ENCODE measurements at regions not wholly inside any gene's neighbourhood (a gene's known extent, or its start where the extent isn't known, plus 50 kb on each side); places are given as distances from the start of the nearest gene placed in this dataset.

DNA sequence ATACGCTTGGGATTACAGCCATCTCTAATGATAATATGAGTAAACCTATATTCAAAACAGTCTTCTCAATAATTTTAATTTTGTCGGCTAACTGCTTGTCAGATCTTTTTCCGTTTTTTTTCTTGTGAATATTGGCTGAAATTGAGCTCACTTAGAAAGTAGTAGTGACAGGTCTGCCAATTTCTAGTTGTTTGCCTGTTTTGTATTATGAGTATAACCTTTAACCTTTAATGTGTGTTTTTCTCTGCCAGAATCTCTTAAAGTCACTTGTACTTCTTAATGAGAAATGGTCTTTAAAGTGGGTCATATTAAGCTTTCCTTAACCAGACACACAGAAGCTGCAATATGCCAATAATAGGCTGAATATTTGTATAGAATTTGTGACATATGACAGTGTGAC lies 511.0 kb downstream of the CSNK1G3 start (continued):
- no peak for TF ChIP-seq NFIX (CRISPR knock-in tag; IDR thresholded peaks at IDR 0.05; ENCODE audit: low read depth)
- TF ChIP-seq, protein P1, sequence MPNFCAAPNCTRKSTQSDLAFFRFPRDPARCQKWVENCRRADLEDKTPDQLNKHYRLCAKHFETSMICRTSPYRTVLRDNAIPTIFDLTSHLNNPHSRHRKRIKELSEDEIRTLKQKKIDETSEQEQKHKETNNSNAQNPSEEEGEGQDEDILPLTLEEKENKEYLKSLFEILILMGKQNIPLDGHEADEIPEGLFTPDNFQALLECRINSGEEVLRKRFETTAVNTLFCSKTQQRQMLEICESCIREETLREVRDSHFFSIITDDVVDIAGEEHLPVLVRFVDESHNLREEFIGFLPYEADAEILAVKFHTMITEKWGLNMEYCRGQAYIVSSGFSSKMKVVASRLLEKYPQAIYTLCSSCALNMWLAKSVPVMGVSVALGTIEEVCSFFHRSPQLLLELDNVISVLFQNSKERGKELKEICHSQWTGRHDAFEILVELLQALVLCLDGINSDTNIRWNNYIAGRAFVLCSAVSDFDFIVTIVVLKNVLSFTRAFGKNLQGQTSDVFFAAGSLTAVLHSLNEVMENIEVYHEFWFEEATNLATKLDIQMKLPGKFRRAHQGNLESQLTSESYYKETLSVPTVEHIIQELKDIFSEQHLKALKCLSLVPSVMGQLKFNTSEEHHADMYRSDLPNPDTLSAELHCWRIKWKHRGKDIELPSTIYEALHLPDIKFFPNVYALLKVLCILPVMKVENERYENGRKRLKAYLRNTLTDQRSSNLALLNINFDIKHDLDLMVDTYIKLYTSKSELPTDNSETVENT (CRISPR knock-in tag; IDR thresholded peaks at IDR 0.05) = no peak
- no peak for TF ChIP-seq CHD1 (IDR thresholded peaks at IDR 0.05; ENCODE audit: low read length)
- TF ChIP-seq ZNF217 (CRISPR knock-in tag; IDR thresholded peaks at IDR 0.05) = no peak
- TF ChIP-seq NCOA1 (IDR thresholded peaks at IDR 0.05; ENCODE audit: low read depth) = no peak

DNA sequence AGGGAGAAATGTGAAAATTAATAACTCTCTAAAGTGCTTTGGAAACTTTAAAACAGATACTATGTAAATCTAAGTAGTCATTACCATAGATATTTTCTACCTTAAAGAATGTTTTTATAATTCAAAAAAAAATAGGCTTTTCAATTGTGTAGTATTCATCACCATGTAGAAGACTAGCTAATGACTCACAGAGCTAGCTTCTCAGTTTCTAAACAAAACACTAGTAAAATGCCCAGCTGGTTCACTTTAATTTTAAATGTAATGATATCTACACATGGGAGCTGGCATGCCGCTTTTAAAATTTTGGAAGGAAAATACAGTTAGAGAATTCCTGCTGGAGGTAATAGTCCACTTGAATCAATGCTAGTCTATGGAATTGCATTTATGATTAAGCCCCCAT lies 509.8 kb downstream of the CSNK1G3 start:
- Histone ChIP-seq H3K9me3 (replicated peaks; ENCODE audit: control insufficient read depth, insufficient read depth, low read depth, low read length) (no peaks in the 10 kb centered on the region), H3K4me1 (replicated peaks in 1 of 2; ENCODE audit: control insufficient read depth in 2 of 2, insufficient read depth in 2 of 2, low read length in 2 of 2) (no peaks in the 10 kb centered on the region), H3K9ac (ENCODE audit: insufficient read depth in 1 of 2, low read depth in 2 of 2, low read length in 2 of 2) (no peak overlapping the region), H3K4me2 (ENCODE audit: insufficient read depth, low read length) (no peak overlapping the region), H3K27me3 (ENCODE audit: control insufficient read depth in 2 of 2, insufficient read depth in 2 of 2, low read length in 2 of 2) (no peaks in the 10 kb centered on the region), H3K9me1 (ENCODE audit: control insufficient read depth, insufficient read depth, low read length) (no peaks in the 10 kb centered on the region), H3K4me3 (no peak overlapping the region), H3K36me3 (ENCODE audit: control insufficient read depth, insufficient read depth, low read length) (no peaks in the 10 kb centered on the region), H4K20me1 (replicated peaks; ENCODE audit: control insufficient read depth, insufficient read depth, low read length) (no peaks in the 10 kb centered on the region), H3K79me2 (ENCODE audit: control insufficient read depth, insufficient read depth, low read length) (no peaks in the 10 kb centered on the region), H3K27ac (ENCODE audit: extremely low read depth, low read depth, low read length) (no peak overlapping the region), H2AFZ (ENCODE audit: low read depth, low read length) (no peak overlapping the region)
- no peak for ATAC-seq
- ChIA-PET POLR2A (no interaction called here), CTCF (ENCODE audit: low intra/inter-chr PET ratio) (no interaction called here)
- no TSS peak for BruUV-seq (replicated peaks)
- DNase-seq (ENCODE audit: extremely low read depth in 1 of 4, low spot score in 3 of 4) = no peak
- intact Hi-C loops (cut with micrococcal nuclease) = no loop called here
- WGBS (ENCODE audit: insufficient coverage, low coverage, missing lambda C conversion rate) = 0% methylated on average over 1 of the region's 1 CpG
- FAIRE-seq = no peak
- in situ Hi-C loops (cut with MboI) = no loop called here
- no peak for TF ChIP-seq TEAD2 (tag; IDR thresholded peaks at IDR 0.05)
- TF ChIP-seq ZNF75A (CRISPR knock-in tag; IDR thresholded peaks at IDR 0.05) = no peak
- no peak for TF ChIP-seq ERF (CRISPR knock-in tag; IDR thresholded peaks at IDR 0.05)
- no peak for TF ChIP-seq MCM7 (IDR thresholded peaks at IDR 0.05)
- TF ChIP-seq PHB2 (IDR thresholded peaks at IDR 0.05; ENCODE audit: low read depth) = no peak
- TF ChIP-seq TBL1XR1 (IDR thresholded peaks at IDR 0.05; ENCODE audit: low read length in 2 of 2) = no peak
- TF ChIP-seq, protein P2, sequence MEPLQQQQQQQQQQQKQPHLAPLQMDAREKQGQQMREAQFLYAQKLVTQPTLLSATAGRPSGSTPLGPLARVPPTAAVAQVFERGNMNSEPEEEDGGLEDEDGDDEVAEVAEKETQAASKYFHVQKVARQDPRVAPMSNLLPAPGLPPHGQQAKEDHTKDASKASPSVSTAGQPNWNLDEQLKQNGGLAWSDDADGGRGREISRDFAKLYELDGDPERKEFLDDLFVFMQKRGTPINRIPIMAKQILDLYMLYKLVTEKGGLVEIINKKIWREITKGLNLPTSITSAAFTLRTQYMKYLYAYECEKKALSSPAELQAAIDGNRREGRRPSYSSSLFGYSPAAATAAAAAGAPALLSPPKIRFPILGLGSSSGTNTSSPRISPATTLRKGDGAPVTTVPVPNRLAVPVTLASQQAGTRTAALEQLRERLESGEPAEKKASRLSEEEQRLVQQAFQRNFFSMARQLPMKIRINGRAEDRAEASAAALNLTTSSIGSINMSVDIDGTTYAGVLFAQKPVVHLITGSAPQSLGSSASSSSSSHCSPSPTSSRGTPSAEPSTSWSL (CRISPR knock-in tag; IDR thresholded peaks at IDR 0.05; ENCODE audit: borderline replicate concordance) = no peak
- TF ChIP-seq, protein P3, sequence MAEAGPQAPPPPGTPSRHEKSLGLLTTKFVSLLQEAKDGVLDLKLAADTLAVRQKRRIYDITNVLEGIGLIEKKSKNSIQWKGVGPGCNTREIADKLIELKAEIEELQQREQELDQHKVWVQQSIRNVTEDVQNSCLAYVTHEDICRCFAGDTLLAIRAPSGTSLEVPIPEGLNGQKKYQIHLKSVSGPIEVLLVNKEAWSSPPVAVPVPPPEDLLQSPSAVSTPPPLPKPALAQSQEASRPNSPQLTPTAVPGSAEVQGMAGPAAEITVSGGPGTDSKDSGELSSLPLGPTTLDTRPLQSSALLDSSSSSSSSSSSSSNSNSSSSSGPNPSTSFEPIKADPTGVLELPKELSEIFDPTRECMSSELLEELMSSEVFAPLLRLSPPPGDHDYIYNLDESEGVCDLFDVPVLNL (CRISPR knock-in tag; IDR thresholded peaks at IDR 0.05; ENCODE audit: low read depth) = no peak
- TF ChIP-seq, protein P4, sequence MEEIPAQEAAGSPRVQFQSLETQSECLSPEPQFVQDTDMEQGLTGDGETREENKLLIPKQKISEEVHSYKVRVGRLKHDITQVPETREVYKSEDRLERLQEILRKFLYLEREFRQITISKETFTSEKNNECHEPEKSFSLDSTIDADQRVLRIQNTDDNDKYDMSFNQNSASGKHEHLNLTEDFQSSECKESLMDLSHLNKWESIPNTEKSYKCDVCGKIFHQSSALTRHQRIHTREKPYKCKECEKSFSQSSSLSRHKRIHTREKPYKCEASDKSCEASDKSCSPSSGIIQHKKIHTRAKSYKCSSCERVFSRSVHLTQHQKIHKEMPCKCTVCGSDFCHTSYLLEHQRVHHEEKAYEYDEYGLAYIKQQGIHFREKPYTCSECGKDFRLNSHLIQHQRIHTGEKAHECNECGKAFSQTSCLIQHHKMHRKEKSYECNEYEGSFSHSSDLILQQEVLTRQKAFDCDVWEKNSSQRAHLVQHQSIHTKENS (CRISPR knock-in tag; IDR thresholded peaks at IDR 0.05) = no peak

Data from K562 (cell line).